Lower leg skin (tissue), 4 donors: ENCODE measurements at regions not wholly inside any gene's neighbourhood (a gene's known extent, or its start where the extent isn't known, plus 50 kb on each side); places are given as distances from the start of the nearest gene placed in this dataset.

Experiments used
- DNase-seq, 2 donors: peaks; one replicate each; pipeline ENCODE4 v3.0.0-alpha.2; 2019; ENCODE audit warnings: low spot score in 2 of 2
- H3K4me3 ChIP-seq: fragments of 200-600 bp; sonication (generic); 2 replicates; pipeline ENCODE4 v1.5.1; 2017; ENCODE audit warnings: mild to moderate bottlenecking, low read depth; ENCODE audit not compliant: poor library complexity, severe bottlenecking
- CTCF ChIP-seq, 3 donors: fragments of 450-650 bp; IDR thresholded peaks; one replicate each; pipeline ENCODE4 v1.5.1; 2016; ENCODE audit warnings: antibody characterized with exemption in 3 of 3, mild to moderate bottlenecking in 3 of 3, moderate library complexity in 2 of 3
- POLR2A ChIP-seq, 2 donors: fragments of 450-650 bp; IDR thresholded peaks; one replicate each; pipeline ENCODE4 v1.6.1; 2016 to 2017; ENCODE audit warnings: antibody characterized with exemption in 2 of 2, mild to moderate bottlenecking in 1 of 2, moderate library complexity in 1 of 2
- WGBS, 2 donors: methylation state at CpG; one replicate each; pipeline ENCODE4 v1.1.5; 2018; 5-methylcytosine and 5-hydroxymethylcytosine counted together
- intact Hi-C: fragments of 100-400 bp; cut with DNase I; formaldehyde crosslinking; loops from one replicate; pipeline ENCODE4 v1.15.0; 2023; ENCODE audit warnings: low total_unique reads

- intact Hi-C loops, result no loop called here
- WGBS, 2 donors, result 63 to 80% methylated on average over 3 of the region's 3 CpGs
- DNase-seq, result no peak
- no peak overlapping the region for H3K4me3 ChIP-seq
- TF ChIP-seq CTCF (IDR thresholded peaks at IDR 0.05) (no peak), POLR2A (IDR thresholded peaks at IDR 0.05) (no peak)
Measured at GRCh38 chr13:80215368-80215767, 125.6 kb downstream of the SPRY2 start.

DNA sequence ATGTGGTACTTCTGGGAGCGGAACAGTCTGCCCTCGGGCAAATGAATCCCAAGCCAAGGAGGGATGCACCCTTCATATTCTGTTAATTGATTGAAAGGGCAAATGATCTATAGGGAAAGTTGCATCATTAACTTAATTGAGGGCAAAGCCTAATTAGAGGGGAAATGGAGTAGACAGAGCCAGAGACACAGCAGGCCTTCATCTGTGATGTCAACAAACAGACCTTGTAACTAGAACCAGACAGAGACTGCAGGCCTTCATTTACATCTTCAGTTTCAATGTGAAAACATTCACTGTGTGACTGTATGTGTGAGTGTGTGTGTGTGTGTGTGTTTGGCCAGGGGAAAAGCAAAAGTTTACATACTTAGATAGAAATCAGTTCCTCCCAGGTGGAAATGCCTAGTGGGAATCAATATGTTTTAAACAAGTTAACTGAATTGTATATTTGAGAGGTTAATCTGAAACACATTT, 126.4 kb downstream of the SPRY2 start:
- intact Hi-C loops, result no loop called here
- no peak overlapping the region for H3K4me3 ChIP-seq
- no peak for TF ChIP-seq POLR2A (IDR thresholded peaks at IDR 0.05)
- no peak for TF ChIP-seq CTCF (IDR thresholded peaks at IDR 0.05)
- 70 to 71% methylated on average over 2 of the region's 2 CpGs for WGBS, 2 donors
- DNase-seq, result no peak

- no peak overlapping the region for H3K4me3 ChIP-seq
- DNase-seq, result no peak
- intact Hi-C loops, result no loop called here
- no peak for TF ChIP-seq POLR2A (IDR thresholded peaks at IDR 0.05)
- no peak for TF ChIP-seq CTCF (IDR thresholded peaks at IDR 0.05)
- WGBS, 2 donors, result 70 to 72% methylated on average over 2 of the region's 2 CpGs
Measured at GRCh38 chr13:80214050-80214449, 126.9 kb downstream of the SPRY2 start.

- H3K4me3 ChIP-seq, result no peak overlapping the region
- TF ChIP-seq POLR2A (IDR thresholded peaks at IDR 0.05), result no peak
- no peak for TF ChIP-seq CTCF (IDR thresholded peaks at IDR 0.05)
- WGBS, 2 donors, result 94 to 95% methylated on average over 2 of the region's 2 CpGs
- no peak for DNase-seq
- intact Hi-C loops, result no loop called here
Measured at GRCh38 chr13:80213201-80213600, 127.7 kb downstream of the SPRY2 start.

GRCh38 chr13:80211566-80211965, 129.4 kb downstream of the SPRY2 start:
- no peak for DNase-seq
- H3K4me3 ChIP-seq, result no peak overlapping the region
- 96 to 97% methylated on average over 2 of the region's 2 CpGs for WGBS, 2 donors

More at GRCh38 chr13:80211566-80211965, 129.4 kb downstream of the SPRY2 start:
- no peak for TF ChIP-seq CTCF (IDR thresholded peaks at IDR 0.05)
- TF ChIP-seq POLR2A (IDR thresholded peaks at IDR 0.05), result no peak
- intact Hi-C loops, result no loop called here
